A549 (cell line): ENCODE measurements at regions not wholly inside any gene's neighbourhood (a gene's known extent, or its start where the extent isn't known, plus 50 kb on each side); places are given as distances from the start of the nearest gene placed in this dataset.

Source experiments
- CHD4 ChIP-seq: fragments of 200-600 bp; sonication (generic); IDR thresholded peaks from 2 replicates; pipeline ENCODE4 v1.6.1; 2016; ENCODE audit warnings: antibody characterized with exemption, mild to moderate bottlenecking, borderline replicate concordance
- CTCF ChIP-seq: fragments of >200 bp; sonication (Bioruptor Twin); formaldehyde crosslinking; IDR thresholded peaks from 3 replicates; pipeline ENCODE4 v1.5.1; 2016
- JUNB ChIP-seq: fragments of >200 bp; sonication (Bioruptor Twin); formaldehyde crosslinking; IDR thresholded peaks from 2 replicates; pipeline ENCODE4 v1.6.1; 2016
- KDM1A ChIP-seq: fragments of 200-600 bp; sonication (generic); IDR thresholded peaks from 2 replicates; pipeline ENCODE4 v1.6.1; 2016; ENCODE audit warnings: low read depth, mild to moderate bottlenecking
- MAX ChIP-seq: IDR thresholded peaks from 2 replicates; pipeline ENCODE4 v1.6.1; 2012
- NFE2L2 ChIP-seq: fragments of 150-350 bp; conservative IDR thresholded peaks from 2 replicates; pipeline ENCODE4 v1.6.1; 2014; ENCODE audit warnings: low read length
- RAD21 ChIP-seq, 2 experiments: fragments of >200 bp in 1 of 2; sonication (Bioruptor Twin) in 1 of 2; formaldehyde crosslinking in 1 of 2; IDR thresholded peaks in 1 of 2; conservative IDR thresholded peaks in 1 of 2; 2 replicates in 1 of 2; 3 replicates in 1 of 2; pipeline ENCODE4 v1.6.1; 2012 to 2018; ENCODE audit warnings: inconsistent platforms in 1 of 2
- REST ChIP-seq: fragments of 200-600 bp; sonication (generic); IDR thresholded peaks from 2 replicates; pipeline ENCODE4 v1.6.1; 2016; ENCODE audit warnings: antibody characterized with exemption, mild to moderate bottlenecking, moderate library complexity
- RFX5 ChIP-seq: fragments of 450-650 bp; IDR thresholded peaks from 2 replicates; pipeline ENCODE4 v1.7.1; 2014; ENCODE audit warnings: antibody characterized with exemption, mild to moderate bottlenecking, moderate library complexity
- TF ChIP-seq, protein P1 (sequence below): fragments of 450-650 bp; IDR thresholded peaks from 2 replicates; pipeline ENCODE4 v1.6.1; 2014; ENCODE audit warnings: antibody characterized with exemption

DNA sequence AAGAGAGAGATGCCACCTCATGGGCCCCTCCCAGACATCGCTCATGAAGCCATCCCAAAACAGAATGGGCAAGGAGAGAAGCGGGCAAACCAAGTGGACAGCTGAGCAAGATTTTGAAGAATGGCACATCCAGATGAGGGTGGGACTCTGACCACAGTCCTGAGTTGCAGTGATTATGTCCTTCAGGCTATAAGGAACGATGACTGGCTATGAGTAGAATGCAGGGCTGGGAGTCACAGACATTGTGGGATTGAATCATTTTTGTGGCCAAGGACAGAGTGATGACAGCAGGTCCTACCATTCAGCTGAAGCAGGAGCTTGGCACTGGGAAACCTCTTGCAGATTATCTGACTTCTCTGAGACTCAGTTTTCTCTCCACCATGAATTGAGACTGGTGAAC is 245.7 kb upstream of the SLC30A5 start:
- TF ChIP-seq RAD21 (conservative IDR thresholded peaks at IDR 0.05 in 1 of 2, IDR thresholded peaks at IDR 0.05 in 1 of 2): no peak
- no peak for TF ChIP-seq CTCF
- no peak for TF ChIP-seq NFE2L2
- TF ChIP-seq KDM1A: no peak
- TF ChIP-seq CHD4: no peak
- no peak for TF ChIP-seq JUNB
- no peak for TF ChIP-seq MAX
- no peak for TF ChIP-seq REST
- TF ChIP-seq, protein P1, sequence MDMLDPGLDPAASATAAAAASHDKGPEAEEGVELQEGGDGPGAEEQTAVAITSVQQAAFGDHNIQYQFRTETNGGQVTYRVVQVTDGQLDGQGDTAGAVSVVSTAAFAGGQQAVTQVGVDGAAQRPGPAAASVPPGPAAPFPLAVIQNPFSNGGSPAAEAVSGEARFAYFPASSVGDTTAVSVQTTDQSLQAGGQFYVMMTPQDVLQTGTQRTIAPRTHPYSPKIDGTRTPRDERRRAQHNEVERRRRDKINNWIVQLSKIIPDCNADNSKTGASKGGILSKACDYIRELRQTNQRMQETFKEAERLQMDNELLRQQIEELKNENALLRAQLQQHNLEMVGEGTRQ: no peak
- no peak for TF ChIP-seq RFX5
